Activated CD4-positive, CD25-positive, alpha-beta regulatory T cell (primary cell): ENCODE measurements at regions not wholly inside any gene's neighbourhood (a gene's known extent, or its start where the extent isn't known, plus 50 kb on each side); places are given as distances from the start of the nearest gene placed in this dataset.
A peak's percentile ranks its signal among the peaks of the same experiment; 100 is the strongest.
"Not testable (repeated sequence)": the region's sequence is repeated elsewhere in the genome, so short reads cannot be mapped to it uniquely, and the experiment has no call there.

Source experiments
- DNase-seq, 4 experiments: peaks; one replicate each; lab custom pipeline; 2025; lab: John Stamatoyannopoulos, UW

GRCh38 chr15:62365795-62366442 is 200.8 kb upstream of the C2CD4B start:
- DNase-seq: no peak

DNA sequence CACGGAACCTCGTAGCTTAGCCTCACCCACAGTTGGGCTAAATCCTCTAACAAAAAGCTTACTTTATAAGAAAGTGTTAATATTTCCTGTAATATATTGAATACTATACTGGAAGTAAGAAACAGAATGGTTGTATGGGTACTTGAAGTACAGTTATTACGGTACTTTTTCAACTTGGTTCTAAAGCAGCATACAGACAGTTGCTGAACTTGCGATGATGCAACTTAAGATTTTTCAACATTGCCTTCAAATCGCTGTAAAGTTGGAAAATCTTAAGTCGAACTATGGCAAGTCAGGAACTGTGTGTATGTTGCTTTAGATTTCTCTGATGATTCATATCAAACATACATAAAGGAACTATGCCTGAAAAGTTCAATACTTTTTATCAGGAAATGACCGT is 204.4 kb upstream of the C2CD4B start:
- no peak for DNase-seq

- not testable (repeated sequence) for DNase-seq
Observed at GRCh38 chr15:62371683-62372082, 206.6 kb upstream of the C2CD4B start.

DNA sequence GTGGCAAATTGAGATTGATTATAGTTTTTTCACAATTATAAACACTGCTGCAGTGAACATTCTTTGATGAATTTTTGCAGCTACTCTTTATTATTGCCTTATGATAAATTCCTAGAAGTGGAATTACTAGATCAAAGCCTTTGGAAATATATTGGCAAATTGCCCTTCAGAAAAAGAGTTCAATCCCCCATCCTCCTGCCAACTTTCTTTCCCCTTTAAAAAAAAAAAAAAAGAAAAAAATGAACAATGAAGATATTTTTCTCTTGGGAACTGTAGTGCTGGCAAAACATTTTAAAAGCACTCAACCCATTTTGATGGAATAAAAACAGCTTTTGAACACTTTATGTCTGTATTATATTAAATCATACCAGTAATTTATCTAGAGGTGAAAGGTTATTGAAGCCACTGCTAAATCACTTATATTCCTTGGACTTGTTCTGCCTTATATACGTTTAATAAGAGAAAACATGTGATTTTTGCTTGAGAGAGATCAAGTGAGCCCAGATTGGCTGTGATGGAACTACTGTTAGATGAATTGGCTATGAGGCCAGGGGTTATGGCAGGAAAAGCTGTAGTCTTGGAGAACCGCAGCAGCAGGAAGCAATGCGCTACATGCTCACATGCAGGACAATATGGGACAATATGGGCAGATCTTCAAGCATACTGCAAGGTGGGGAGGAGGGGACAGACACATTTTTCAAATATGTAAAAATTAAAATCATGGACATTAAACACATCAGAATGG is 212.8 kb upstream of the C2CD4B start:
- no peak for DNase-seq

- no peak for DNase-seq
Observed at GRCh38 chr15:62378772-62379498, 213.8 kb upstream of the C2CD4B start.

DNA sequence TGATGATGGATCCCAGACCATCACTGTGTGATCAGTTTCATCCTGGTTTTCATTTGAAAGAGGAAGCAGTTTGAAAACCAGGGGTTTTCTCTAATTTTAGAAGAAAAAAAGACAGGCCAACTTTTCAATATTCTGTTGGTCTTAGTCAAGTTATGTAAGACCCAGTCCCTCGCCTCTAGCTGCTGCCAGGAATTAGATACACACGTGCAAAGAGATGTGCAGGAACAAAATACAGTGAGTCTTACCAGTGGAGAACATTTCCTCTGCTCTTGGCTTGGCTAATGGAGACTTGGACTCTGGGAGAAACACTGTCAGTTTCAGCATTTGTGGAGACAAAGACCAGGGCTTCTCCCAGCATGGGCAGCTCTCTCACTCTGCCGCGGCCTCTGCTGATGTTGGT is 214.9 kb upstream of the C2CD4B start:
- no peak for DNase-seq

GRCh38 chr15:62382046-62382445 is 217.0 kb upstream of the C2CD4B start:
- no peak for DNase-seq

- peak; percentile 13 to 42 (median 26) for DNase-seq
Observed at GRCh38 chr15:62389885-62390790, 225.1 kb upstream of the C2CD4B start, which contains the start of gene TLN2. TSS of gene TLN2 (plus strand) at chr15:62390550.

DNA sequence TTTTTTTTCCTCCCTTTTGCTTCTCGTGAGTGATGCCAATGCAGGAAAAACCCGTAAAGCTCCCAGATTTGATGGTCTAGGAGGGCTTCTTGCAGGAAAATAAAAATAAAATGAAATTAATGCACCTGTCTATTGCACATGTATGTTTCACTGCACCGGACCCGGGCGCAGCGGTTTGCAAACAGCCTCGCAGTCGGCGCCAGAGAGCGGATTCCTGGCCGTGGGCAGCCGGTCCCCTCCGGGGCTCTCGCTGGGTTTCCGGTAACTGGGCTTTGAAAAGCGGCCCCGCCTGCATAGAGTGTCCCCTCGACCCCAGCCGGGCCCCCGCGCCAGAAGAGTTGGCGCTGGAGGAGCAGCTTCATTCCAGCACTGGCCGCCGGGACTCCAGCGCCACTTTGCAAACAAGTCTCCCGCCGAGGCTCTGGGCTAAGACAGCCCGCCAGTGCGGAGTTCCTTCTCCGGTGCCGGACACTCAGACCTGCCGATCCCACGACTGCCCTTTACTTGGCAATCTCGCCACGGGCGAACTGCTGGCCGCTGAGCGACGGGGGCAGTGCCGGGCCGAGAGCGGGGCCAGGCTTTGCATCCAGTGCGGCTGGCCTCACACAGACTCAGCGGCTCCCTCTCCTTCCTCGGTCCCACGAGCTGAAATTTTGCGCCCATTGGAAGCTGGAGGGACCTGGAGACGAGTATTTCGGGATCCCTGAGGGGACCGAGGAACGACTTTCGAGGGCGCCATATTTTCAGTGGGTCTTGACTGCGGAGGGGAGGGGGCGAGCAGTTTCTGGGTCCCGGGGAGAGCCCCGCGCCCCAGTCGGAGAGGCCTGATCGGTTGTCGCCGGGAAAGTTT is 225.9 kb upstream of the C2CD4B start:
- DNase-seq: no peak

GRCh38 chr15:62391641-62392262 is 226.7 kb upstream of the C2CD4B start:
- DNase-seq: no peak

GRCh38 chr15:62392376-62392775 is 227.3 kb upstream of the C2CD4B start:
- DNase-seq: no peak

- DNase-seq: no peak
Observed at GRCh38 chr15:62393196-62393595, 228.1 kb upstream of the C2CD4B start.

DNA sequence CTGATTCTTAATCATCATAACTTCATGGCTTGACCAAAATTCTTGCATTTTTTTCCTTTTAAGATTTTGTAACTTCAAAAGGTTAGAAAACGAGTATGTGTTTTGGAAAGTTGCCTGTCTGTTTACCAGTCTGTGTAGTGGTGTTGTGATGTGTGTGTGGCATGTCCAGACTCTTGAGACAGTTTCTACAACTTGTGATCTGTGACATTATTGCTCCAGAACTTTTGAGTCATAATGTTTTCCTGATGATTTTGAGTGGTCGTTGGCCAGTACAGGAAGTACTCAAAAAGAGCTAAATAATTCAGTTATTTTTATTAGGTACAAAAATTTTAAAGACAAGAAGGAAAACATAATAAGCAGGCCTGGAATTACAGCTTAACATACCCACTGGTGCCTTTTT is 229.0 kb upstream of the C2CD4B start:
- DNase-seq: no peak

DNA sequence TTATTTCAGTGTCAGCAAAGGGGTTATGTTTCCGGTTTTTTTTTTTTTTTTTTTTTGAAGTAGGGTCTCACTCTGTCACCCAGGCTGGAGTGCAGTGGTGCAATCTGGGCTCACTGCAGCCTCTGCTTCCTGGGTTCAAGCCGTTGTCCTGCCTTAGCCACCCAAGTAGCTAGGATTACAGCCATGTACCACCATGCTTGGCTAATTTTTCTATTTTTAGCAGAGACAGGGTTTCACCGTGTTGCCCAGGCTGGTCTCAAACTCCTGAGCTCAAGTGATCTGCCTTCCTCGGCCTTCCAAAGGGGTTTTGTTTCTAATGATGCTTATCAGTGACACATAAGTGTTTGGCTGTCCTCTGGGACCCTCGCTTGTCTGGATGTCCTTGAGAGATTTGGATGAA is 235.7 kb upstream of the C2CD4B start:
- no peak for DNase-seq

DNA sequence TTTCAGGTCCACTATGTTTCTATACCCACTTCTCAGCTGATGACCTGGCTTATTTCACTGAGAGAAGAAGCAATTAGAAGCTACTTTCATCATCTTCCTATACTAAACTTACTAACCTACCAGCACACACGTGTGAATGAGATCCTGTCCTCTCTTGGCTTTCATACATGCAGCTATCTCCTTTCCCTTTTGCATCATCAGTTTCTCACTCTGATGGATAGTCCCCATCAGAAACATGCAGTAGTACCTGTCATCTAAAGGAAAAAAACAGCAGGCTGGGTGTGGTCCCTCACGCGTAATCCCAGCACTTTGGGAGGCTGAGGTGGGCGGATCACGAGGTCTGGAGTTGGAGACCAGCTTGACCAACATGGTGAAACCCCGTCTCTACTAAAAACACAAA is 237.6 kb upstream of the C2CD4B start:
- DNase-seq: no peak

DNA sequence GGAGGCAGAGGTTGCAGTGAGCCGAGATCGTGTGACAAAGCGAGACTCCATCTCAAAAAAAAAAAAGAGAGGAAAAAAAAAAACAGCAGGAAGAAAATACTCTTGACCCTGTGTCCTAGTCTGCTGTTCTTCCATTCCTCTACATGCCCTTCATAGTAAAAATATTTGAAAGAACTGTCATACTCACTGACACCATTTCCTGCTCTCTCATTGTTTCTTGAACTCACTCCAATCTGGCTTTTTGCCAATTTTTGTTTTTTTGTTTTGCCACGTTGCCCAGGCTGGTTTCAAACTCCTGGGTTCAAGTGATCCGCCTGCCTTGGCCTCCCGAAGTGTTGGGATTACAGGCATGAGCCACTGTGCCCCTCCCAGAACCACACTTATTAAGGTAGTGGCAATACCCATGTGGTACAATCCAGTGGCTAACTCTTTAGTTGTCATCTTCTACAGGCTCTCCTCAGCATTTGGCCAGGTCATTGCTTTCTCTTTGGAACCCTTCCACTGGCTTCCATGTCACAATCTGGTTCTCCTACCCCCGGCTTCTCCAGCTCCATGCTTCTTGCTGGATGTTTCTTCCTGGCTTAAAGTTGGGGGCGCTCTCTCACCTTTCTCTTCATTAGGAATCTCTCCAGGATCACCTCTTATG is 238.2 kb upstream of the C2CD4B start:
- no peak for DNase-seq

GRCh38 chr15:62404194-62404985 is 239.3 kb upstream of the C2CD4B start:
- DNase-seq: no peak

GRCh38 chr15:62406305-62406891 is 241.3 kb upstream of the C2CD4B start:
- DNase-seq: no peak

- DNase-seq: no peak
Observed at GRCh38 chr15:62407216-62407615, 242.1 kb upstream of the C2CD4B start.
